ENCODE measurements at regions not wholly inside any gene's neighbourhood (a gene's known extent, or its start where the extent isn't known, plus 50 kb on each side); places are given as distances from the start of the nearest gene placed in this dataset.

DNA sequence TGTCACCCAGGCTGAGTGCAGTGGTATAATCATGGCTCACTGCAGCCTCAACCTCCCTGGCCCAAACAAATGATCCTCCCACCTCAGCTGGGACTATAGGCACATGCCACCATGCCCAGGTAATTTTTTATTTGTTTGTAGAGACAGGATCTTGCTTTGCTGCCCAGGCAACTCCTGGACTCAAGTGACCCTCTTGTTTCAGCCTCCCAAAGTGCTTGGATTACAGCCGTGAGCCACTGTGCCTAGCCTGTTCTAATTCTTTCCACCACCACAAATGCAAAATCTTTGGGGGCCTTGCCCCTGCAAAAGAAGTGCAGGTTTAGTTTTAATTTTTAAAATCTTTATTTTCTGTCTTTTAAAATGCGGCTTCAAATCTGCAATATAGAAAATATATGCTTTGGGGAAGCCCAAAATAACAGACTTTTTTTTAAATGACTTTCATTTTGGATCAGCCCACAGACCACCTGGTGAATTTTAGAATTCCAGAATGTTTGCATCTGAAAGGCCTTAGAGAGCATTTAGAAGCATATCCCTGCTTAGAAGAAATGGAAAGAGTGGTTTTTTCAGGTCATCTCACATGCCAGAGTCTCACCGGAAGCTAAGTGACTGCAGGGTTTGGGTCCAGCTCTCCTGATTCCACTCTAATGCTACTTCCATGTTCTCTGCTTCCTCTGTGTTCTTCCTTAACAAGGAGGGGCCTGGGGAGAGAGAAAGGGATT is 111.4 kb upstream of the FER start:
- peaks cover 10% of the 10 kb centered on the region for H3K27me3 Mint-ChIP-seq (ENCODE audit: low read depth)
- H3K9me3 Mint-ChIP-seq: no peaks in the 10 kb centered on the region
- H3K27ac Mint-ChIP-seq: no peak overlapping the region
- no peak for DNase-seq (ENCODE audit: low spot score)
- no peak overlapping the region for H3K4me3 Mint-ChIP-seq
- no peaks in the 10 kb centered on the region for H3K4me1 Mint-ChIP-seq (ENCODE audit: low read depth)
- no peaks in the 10 kb centered on the region for H3K36me3 Mint-ChIP-seq (ENCODE audit: low read depth)

DNA sequence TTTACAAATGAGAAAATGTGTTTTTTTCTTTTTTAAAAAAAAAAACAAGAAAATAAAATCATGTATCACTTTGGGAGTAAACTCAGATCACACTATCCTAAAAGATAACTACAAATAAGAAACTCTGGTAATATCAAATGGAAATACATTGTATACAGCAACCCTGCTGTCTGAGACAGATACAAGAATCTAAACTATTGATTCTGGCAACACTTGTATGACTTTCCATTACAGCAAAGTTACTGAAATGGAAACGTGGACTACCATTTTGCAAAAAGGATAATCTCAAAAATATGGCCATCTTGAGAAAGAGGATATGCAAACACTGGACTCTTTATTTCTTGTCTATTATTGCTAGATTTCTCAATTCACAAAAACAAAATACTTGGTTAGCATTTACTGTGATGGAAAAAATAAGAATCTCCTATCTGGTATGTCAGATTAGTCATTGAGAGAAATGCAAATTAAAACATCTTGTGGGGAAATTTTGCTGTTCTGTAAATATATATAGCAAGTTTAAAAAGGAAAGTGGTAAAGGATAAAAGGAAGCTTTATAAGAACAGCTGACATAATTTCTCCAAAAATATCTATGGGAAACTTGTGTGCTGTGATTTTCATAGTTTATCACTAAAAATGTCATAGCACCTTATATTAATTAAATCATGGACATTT is 112.9 kb upstream of the FER start:
- no peaks in the 10 kb centered on the region for H3K4me1 Mint-ChIP-seq (ENCODE audit: low read depth)
- no peaks in the 10 kb centered on the region for H3K36me3 Mint-ChIP-seq (ENCODE audit: low read depth)
- no peak for DNase-seq (ENCODE audit: low spot score)
- no peaks in the 10 kb centered on the region for H3K9me3 Mint-ChIP-seq
- H3K27ac Mint-ChIP-seq: no peak overlapping the region
- peaks cover 10% of the 10 kb centered on the region for H3K27me3 Mint-ChIP-seq (ENCODE audit: low read depth)
- no peak overlapping the region for H3K4me3 Mint-ChIP-seq

DNA sequence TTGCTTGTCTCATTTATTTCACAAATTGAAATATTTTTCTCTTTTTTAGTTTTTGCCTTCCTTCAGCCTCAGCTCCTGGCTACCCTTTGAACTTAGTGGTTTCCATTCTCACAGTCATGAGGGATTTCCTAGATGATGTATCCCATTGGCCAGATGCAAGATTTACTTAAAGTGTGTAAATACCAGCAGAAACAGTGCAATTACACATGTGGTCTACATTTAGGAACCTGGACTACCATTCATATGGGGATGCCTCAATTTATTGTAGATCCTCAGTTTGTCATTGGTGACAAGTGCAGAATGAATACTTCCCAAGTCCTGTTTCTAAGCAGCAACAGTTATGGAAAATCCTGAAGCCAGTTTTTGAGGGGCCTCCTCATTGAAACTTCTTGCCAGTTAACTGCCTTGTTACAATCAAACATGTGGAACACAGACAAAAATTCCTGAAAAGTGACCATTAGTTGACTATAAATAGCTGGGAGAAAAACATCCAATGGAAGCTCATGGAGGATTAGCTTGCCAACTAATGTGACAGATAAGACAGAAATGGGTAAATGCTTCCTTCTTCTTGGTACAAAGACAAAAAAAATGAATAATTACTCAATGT is 113.6 kb upstream of the FER start:
- H3K27ac Mint-ChIP-seq: no peak overlapping the region
- H3K9me3 Mint-ChIP-seq: no peaks in the 10 kb centered on the region
- DNase-seq (ENCODE audit: low spot score): no peak
- H3K27me3 Mint-ChIP-seq (ENCODE audit: low read depth): peaks cover 13% of the 10 kb centered on the region
- no peaks in the 10 kb centered on the region for H3K36me3 Mint-ChIP-seq (ENCODE audit: low read depth)
- no peaks in the 10 kb centered on the region for H3K4me1 Mint-ChIP-seq (ENCODE audit: low read depth)
- H3K4me3 Mint-ChIP-seq: no peak overlapping the region

DNA sequence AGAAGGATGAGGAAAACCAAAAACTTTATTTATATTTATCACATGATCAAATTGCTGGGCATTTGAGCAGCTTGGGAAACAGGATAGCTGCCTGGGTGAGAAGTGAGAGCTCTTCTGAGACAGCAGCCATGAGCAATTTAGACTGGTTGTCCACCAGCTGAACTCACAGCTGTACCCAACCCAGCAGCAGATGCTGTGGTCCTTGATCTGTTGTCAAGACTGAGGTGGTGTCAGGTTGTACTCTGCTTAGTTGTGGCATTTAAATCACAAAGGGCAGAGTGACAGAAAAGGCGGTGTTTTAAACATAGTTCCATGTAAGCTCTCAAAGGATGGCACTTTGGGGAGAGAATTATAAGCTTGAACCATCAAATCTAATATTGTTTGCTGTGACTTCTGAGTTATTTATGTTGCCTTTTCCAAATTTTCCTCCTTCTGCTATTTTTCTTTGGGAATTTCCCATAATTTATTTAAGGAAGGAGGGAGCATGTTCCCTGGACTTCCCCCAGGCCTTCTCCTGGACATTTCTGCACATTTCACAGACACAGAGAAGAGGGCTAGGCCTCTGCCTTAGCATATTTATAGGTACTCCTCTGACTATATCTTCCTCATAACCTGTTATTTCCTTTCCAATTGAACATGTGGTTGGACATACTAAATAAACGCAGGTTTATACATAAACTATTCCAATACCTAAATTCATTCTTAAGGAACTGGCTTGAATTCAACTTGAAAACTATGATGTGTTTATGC is 117.7 kb upstream of the FER start:
- no peak for DNase-seq (ENCODE audit: low spot score)
- Mint-ChIP-seq H3K27ac (no peak overlapping the region), H3K36me3 (ENCODE audit: low read depth) (no peaks in the 10 kb centered on the region), H3K4me1 (ENCODE audit: low read depth) (no peaks in the 10 kb centered on the region), H3K9me3 (no peaks in the 10 kb centered on the region), H3K27me3 (ENCODE audit: low read depth) (peaks cover 8% of the 10 kb centered on the region), H3K4me3 (no peak overlapping the region)

DNA sequence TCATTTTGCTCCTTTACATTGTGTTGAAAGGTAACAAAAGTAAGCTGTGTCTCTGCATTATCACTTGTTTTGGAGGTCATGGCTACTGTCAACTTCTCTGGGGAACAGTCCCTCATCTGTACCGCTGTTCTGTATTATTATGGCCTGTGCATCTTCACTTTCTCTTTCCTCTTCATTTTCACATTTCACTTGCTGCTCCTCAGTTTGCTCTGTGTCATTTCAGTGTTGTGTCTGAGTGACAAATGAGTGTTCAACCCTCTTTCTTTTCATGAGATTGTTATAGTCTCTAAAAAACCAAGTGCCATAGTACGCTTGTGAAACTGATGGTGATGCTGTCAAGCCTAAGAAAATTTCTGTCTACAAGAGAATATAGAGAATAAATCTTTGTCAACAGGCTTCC is 122.0 kb upstream of the FER start:
- H3K27me3 Mint-ChIP-seq (ENCODE audit: low read depth): peaks cover 6% of the 10 kb centered on the region
- H3K36me3 Mint-ChIP-seq (ENCODE audit: low read depth): no peaks in the 10 kb centered on the region
- DNase-seq (ENCODE audit: low spot score): no peak
- H3K4me1 Mint-ChIP-seq (ENCODE audit: low read depth): no peaks in the 10 kb centered on the region
- no peaks in the 10 kb centered on the region for H3K9me3 Mint-ChIP-seq
- no peak overlapping the region for H3K4me3 Mint-ChIP-seq
- no peak overlapping the region for H3K27ac Mint-ChIP-seq

DNA sequence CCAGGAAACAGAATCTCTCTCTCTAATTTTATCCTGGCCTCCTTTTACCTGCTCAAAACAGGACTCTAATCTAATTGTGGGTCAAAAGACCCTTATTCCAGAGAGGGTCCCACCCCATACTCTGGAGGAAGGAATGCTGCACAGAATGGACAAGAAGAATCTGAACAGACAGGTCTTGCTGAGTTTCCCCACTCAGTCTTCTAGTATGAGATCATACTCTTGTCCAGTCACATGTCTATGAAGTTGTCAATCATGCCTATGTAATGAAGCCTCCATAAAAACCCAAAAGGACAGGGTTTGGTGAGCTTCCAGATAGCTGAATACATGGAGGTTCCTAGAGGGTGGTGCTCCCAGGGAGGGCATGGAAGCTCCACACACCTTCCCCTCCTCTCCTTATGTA is 123.9 kb upstream of the FER start:
- no peak for DNase-seq (ENCODE audit: low spot score)
- Mint-ChIP-seq H3K27ac (no peak overlapping the region), H3K27me3 (ENCODE audit: low read depth) (peaks cover 3% of the 10 kb centered on the region), H3K9me3 (no peaks in the 10 kb centered on the region), H3K4me3 (no peak overlapping the region), H3K4me1 (ENCODE audit: low read depth) (no peaks in the 10 kb centered on the region), H3K36me3 (ENCODE audit: low read depth) (no peaks in the 10 kb centered on the region)

DNA sequence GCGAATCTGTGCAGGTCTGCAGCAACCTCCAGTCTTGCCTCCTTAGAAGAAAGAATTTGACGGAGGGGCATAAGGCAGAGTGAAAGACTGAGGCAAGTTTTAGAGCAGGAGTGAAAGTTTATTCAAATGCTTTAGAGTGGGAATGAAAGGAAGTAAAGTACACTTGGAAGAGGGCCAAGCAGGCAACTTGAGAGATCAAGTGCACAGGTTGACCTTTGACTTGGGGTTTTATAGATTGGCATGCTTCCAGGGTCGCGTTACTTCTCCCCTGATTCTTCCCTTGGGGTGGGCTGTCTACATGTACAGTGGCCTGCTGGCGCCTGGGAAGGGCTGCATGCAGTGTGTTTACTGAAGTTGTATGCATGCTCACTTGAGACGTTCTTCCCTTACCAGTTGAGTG is 127.2 kb upstream of the FER start:
- no peak overlapping the region for H3K4me3 Mint-ChIP-seq
- no peaks in the 10 kb centered on the region for H3K36me3 Mint-ChIP-seq (ENCODE audit: low read depth)
- H3K4me1 Mint-ChIP-seq (ENCODE audit: low read depth): no peaks in the 10 kb centered on the region
- H3K27ac Mint-ChIP-seq: no peak overlapping the region
- DNase-seq (ENCODE audit: low spot score): no peak
- no peaks in the 10 kb centered on the region for H3K9me3 Mint-ChIP-seq
- no peaks in the 10 kb centered on the region for H3K27me3 Mint-ChIP-seq (ENCODE audit: low read depth)

DNA sequence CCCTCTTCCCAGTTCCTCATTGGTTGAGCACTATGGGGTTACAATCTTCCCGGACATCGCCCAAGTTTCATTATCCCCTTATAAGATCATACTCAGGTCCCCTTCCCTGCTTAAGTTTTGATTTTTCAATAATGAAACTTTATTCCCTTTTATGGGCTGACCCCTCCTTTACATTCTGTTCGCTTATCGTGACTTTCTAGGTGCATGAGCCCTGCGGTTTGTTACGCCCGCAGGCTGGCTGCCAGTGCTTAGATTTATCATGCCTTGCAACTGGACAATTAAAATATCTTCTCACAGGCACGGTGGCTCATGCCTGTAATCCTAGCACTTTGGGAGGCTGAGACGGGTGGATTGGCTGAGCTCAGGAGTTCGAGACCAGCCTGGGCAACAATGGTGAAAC is 127.9 kb upstream of the FER start:
- no peak overlapping the region for H3K27ac Mint-ChIP-seq
- H3K27me3 Mint-ChIP-seq (ENCODE audit: low read depth): no peaks in the 10 kb centered on the region
- no peaks in the 10 kb centered on the region for H3K4me1 Mint-ChIP-seq (ENCODE audit: low read depth)
- DNase-seq (ENCODE audit: low spot score): no peak
- no peak overlapping the region for H3K4me3 Mint-ChIP-seq
- H3K36me3 Mint-ChIP-seq (ENCODE audit: low read depth): no peaks in the 10 kb centered on the region
- H3K9me3 Mint-ChIP-seq: no peaks in the 10 kb centered on the region

DNA sequence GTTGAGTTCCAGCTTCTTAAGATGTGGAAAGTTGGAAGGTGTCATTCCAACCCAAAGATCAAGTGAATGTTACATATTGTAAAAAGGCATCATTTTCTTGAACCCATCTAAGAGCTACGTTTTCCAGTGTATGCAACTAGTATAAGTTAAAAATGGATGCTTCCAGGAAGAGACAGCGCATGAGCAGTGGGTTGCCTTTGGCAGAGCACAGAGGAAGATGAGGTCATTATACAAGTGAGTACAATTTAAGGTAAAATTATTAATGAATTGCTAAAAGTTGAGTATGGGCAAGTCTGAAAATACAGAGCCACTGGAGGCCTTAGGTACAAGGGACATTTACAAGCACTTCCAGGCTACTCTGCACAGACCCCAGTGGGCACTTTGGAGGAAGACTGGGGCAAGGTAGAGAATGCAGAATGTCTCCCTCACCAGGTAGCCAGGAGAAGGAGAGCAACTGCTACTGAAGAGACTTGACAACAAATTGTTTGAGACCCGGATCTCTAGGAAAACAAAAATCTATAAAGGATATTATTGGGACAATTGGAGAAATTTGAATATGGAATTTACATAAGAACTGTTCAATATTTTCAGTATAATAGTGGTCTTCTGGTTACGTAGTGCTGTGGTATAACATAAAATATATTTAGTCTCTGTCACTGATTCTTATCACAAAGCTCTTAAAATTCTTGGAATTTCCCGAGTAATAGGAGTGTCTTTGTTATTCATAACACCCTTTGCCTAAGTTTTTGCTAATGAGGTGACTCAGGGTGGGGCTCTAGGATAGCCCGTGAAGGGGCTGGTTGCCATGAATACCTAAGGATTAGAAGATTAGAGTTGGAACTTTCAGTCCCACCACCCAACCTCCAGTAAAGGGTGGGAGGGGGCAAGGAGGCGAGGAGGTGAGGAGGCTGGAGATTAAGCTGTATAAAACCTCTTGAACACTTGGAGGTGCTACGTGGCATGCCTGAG is 129.9 kb upstream of the FER start:
- no peaks in the 10 kb centered on the region for H3K9me3 Mint-ChIP-seq
- H3K4me1 Mint-ChIP-seq (ENCODE audit: low read depth): no peaks in the 10 kb centered on the region
- H3K36me3 Mint-ChIP-seq (ENCODE audit: low read depth): no peaks in the 10 kb centered on the region
- DNase-seq (ENCODE audit: low spot score): no peak
- H3K27ac Mint-ChIP-seq: no peak overlapping the region
- no peak overlapping the region for H3K4me3 Mint-ChIP-seq
- H3K27me3 Mint-ChIP-seq (ENCODE audit: low read depth): no peaks in the 10 kb centered on the region

DNA sequence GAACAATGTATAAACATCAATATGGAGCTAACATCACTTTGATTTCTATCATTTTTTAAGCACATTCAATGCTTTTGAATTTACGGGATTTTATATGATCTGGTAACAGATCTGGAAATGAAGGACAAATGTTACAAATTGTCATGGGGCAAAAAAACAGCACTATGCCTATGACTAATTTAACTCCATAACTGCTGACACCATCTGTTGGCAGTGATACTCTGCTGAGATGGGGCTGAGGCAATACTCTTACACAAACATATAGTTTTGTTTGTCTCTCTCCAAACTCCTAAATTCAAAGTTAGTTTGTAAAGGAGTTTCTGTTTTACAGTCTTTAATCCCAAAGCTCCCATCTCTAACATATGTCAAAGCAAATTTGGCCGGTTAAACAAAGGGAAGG is 132.5 kb upstream of the FER start:
- Mint-ChIP-seq H3K4me1 (ENCODE audit: low read depth) (no peaks in the 10 kb centered on the region), H3K27ac (no peak overlapping the region), H3K27me3 (ENCODE audit: low read depth) (no peaks in the 10 kb centered on the region), H3K36me3 (ENCODE audit: low read depth) (no peaks in the 10 kb centered on the region), H3K4me3 (no peak overlapping the region), H3K9me3 (no peaks in the 10 kb centered on the region)
- DNase-seq (ENCODE audit: low spot score): no peak

DNA sequence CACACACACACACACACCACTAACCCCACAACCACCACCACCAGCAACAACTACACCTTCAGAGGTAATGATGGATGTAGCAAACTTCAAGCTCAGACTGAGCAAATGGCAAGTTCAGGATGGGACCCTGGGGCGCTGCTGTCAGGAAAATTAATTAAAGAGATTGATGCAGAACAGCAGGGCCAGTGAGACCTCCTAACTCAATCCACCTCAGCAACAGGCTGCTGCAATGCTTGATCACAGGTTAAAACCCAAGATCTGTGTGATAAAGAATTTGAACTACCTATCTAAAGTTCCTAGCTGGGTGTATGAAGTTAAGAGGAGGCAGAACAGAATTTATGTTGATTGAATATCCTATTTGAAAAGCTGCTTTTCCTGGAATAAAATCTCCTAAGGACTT is 140.3 kb upstream of the FER start:
- DNase-seq (ENCODE audit: low spot score): no peak
- Mint-ChIP-seq H3K9me3 (no peaks in the 10 kb centered on the region), H3K27ac (no peak overlapping the region), H3K4me3 (no peak overlapping the region), H3K36me3 (ENCODE audit: low read depth) (no peaks in the 10 kb centered on the region), H3K27me3 (ENCODE audit: low read depth) (no peaks in the 10 kb centered on the region), H3K4me1 (ENCODE audit: low read depth) (no peaks in the 10 kb centered on the region)

DNA sequence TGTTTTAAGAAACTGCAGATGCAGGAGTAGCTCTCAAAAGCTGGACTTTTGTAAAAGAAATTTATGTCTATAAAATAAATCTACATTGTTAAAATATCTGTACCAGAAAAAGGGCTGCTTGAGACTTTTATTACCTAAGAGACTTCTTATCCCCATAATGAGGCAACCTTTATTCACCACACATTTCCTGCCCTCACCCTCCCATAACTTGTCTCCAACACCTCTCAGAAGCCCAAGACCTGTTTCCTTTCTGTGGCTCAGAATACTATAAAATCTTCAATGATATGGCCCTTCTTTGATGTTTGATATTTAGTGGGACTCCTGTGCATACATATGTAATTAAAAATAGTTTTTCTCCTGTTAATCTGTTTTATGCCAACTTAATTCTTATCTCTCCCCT is 141.5 kb upstream of the FER start:
- no peak for DNase-seq (ENCODE audit: low spot score)
- Mint-ChIP-seq H3K4me3 (no peak overlapping the region), H3K9me3 (no peaks in the 10 kb centered on the region), H3K36me3 (ENCODE audit: low read depth) (no peaks in the 10 kb centered on the region), H3K27me3 (ENCODE audit: low read depth) (no peaks in the 10 kb centered on the region), H3K27ac (no peak overlapping the region), H3K4me1 (ENCODE audit: low read depth) (no peaks in the 10 kb centered on the region)

DNA sequence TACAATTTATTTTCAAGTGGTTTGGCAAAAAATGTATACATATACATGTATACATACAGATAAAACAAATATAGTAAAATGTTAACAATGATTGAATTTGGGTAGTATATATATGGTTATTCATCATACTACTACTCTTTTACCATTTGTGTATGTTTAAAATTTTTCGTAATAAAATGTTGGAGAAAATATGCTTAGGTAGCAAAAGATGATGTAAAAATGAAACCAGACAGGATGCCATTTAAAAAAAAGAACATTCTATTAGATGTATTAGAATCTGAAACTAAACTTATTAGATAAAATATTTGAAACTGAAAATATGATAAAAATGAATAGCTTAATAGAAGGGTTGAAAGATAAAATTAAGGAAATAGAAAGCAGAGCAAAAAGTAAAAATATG is 144.9 kb upstream of the FER start:
- no peak overlapping the region for H3K27ac Mint-ChIP-seq
- H3K4me1 Mint-ChIP-seq (ENCODE audit: low read depth): no peaks in the 10 kb centered on the region
- no peak for DNase-seq (ENCODE audit: low spot score)
- H3K36me3 Mint-ChIP-seq (ENCODE audit: low read depth): no peaks in the 10 kb centered on the region
- H3K27me3 Mint-ChIP-seq (ENCODE audit: low read depth): no peaks in the 10 kb centered on the region
- H3K9me3 Mint-ChIP-seq: no peaks in the 10 kb centered on the region
- no peak overlapping the region for H3K4me3 Mint-ChIP-seq
